ENCODE measurements at regions not wholly inside any gene's neighbourhood (a gene's known extent, or its start where the extent isn't known, plus 50 kb on each side); places are given as distances from the start of the nearest gene placed in this dataset.

DNA sequence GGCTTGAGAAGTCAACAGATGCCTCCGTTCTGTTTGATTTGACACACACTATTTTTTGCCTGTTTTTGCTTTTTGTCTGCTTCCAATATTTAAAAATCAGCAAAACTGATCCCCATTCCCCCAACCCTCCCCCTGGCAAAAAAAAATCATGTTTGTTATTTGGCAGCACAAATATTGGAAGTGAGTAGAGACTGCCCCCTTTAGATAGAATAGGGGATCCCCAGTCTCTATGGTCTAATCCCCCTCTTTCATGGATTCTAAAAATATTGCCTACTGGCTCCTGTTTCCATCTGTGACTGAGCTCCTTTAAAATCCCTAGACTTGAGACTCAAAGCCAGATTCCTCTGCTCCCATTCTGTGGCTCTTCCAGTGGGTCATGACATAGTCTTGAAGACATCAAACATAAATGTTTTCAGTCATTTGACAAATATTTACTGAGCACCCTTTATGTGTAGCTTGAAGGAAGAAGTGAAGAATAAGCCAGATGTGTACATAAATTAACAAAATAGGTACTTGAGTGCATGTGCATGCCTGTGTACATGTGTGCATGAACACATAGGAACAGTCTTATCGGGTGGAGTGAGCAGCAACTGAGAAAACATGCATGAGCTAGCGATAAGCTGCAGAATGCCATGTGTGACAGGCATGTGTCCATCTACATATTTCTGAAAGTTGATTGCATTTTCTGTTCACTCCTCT, 101.2 kb downstream of the SALL1 start:
- Mint-ChIP-seq H3K27me3 (no peaks in the 10 kb centered on the region), H3K4me1 (no peaks in the 10 kb centered on the region), H3K4me3 (no peak overlapping the region), H3K27ac (no peak overlapping the region), H3K9me3 (no peaks in the 10 kb centered on the region), H3K36me3 (no peaks in the 10 kb centered on the region)
- DNase-seq: no peak
- POLR2A ChIA-PET: no interaction called here
- no peak for ATAC-seq (ENCODE audit: low read depth)

DNA sequence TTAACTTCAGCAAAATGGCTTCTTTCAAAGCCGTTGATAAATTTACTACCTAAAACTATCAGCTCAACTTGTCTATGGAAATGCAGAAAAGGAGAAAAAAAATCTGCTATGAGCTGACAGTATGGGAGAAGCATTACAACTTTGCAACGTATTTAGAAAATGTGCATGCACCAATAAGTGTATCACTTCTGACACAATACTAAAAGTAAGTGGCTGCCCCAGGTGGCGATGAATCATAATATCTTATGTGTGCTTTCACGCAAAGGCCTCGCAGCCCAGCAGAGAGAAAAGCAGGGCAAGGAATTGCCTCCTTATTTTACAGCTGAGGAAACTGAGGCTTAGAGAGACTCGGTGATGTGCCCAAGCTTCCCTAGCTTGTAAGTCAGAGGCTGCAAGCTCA, 101.8 kb downstream of the SALL1 start:
- DNase-seq (no peak), ATAC-seq (ENCODE audit: low read depth) (no peak)
- POLR2A ChIA-PET: no interaction called here
- no peak overlapping the region for H3K27ac Mint-ChIP-seq
- H3K9me3 Mint-ChIP-seq: no peaks in the 10 kb centered on the region
- H3K36me3 Mint-ChIP-seq: no peaks in the 10 kb centered on the region
- H3K4me1 Mint-ChIP-seq: no peaks in the 10 kb centered on the region
- no peak overlapping the region for H3K4me3 Mint-ChIP-seq
- no peaks in the 10 kb centered on the region for H3K27me3 Mint-ChIP-seq

- Mint-ChIP-seq H3K36me3 (no peaks in the 10 kb centered on the region), H3K4me1 (no peaks in the 10 kb centered on the region), H3K27ac (no peak overlapping the region), H3K4me3 (no peak overlapping the region), H3K27me3 (no peaks in the 10 kb centered on the region), H3K9me3 (no peaks in the 10 kb centered on the region)
- POLR2A ChIA-PET: no interaction called here
- no peak for ATAC-seq (ENCODE audit: low read depth)
- no peak for DNase-seq
These were observed 102.5 kb downstream of the SALL1 start for GRCh38 chr16:51048544-51048943.

GRCh38 chr16:51045794-51046193, 105.3 kb downstream of the SALL1 start:
- no peak overlapping the region for H3K27ac Mint-ChIP-seq
- H3K27me3 Mint-ChIP-seq: no peaks in the 10 kb centered on the region
- POLR2A ChIA-PET: no interaction called here
- H3K36me3 Mint-ChIP-seq: no peaks in the 10 kb centered on the region
- ATAC-seq (ENCODE audit: low read depth): no peak
- no peak for DNase-seq
- no peaks in the 10 kb centered on the region for H3K9me3 Mint-ChIP-seq
- H3K4me3 Mint-ChIP-seq: no peak overlapping the region
- H3K4me1 Mint-ChIP-seq: no peaks in the 10 kb centered on the region

DNA sequence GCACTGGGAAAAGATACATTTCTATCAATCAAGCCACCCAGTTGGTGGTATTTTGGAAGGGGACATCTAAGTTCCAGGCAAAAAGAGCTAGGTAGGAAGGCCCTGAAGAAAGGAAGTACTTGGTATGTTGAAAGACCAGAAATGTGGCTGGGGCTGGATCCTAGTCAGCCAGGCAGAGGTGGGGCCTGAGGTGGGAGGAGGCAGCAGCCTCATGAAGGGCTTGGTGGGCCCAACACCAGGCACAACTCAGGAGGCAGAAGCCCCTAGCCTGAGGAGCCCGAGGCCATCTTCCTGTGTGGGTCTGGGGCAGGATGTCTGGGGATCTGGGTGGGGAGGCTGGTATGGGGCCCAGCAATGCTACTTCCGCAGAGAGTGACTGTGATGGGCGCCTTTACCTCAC, 105.9 kb downstream of the SALL1 start:
- no peak for DNase-seq
- Mint-ChIP-seq H3K9me3 (no peaks in the 10 kb centered on the region), H3K27ac (no peak overlapping the region), H3K27me3 (no peaks in the 10 kb centered on the region), H3K4me3 (no peak overlapping the region), H3K36me3 (no peaks in the 10 kb centered on the region), H3K4me1 (no peaks in the 10 kb centered on the region)
- POLR2A ChIA-PET: no interaction called here
- ATAC-seq (ENCODE audit: low read depth): no peak

GRCh38 chr16:51041546-51041945, 109.5 kb downstream of the SALL1 start:
- DNase-seq (no peak), ATAC-seq (ENCODE audit: low read depth) (no peak)
- H3K4me1 Mint-ChIP-seq: no peaks in the 10 kb centered on the region
- H3K9me3 Mint-ChIP-seq: no peaks in the 10 kb centered on the region
- H3K27me3 Mint-ChIP-seq: peaks cover 2% of the 10 kb centered on the region
- POLR2A ChIA-PET: no interaction called here
- H3K4me3 Mint-ChIP-seq: no peak overlapping the region
- H3K27ac Mint-ChIP-seq: no peak overlapping the region
- no peaks in the 10 kb centered on the region for H3K36me3 Mint-ChIP-seq

DNA sequence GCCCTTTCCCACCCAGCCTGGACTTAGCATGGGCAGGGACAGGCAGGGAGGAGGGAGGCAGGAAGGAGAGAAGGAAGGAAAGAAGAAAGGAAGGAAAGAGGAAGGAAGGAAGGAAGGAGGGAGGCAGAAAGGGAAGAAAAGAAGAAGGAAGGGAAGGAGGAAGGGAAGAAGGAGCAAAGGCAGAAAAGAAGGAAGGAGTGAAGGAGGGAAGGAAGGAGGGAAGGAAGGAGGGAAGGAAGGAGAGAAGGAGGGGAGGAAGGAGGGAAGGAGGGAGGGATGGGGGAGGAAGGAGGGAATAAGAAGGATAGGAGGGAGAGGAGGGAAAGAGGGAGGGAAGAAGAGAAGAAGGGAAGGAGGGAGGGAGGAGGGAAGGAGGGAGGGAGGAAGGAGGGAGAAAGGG, 110.4 kb downstream of the SALL1 start:
- H3K27me3 Mint-ChIP-seq: peaks cover 2% of the 10 kb centered on the region
- POLR2A ChIA-PET: no interaction called here
- no peak overlapping the region for H3K27ac Mint-ChIP-seq
- no peak overlapping the region for H3K4me3 Mint-ChIP-seq
- no peaks in the 10 kb centered on the region for H3K36me3 Mint-ChIP-seq
- no peaks in the 10 kb centered on the region for H3K9me3 Mint-ChIP-seq
- no peak for ATAC-seq (ENCODE audit: low read depth)
- DNase-seq: no peak
- H3K4me1 Mint-ChIP-seq: no peaks in the 10 kb centered on the region

- POLR2A ChIA-PET: no interaction called here
- Mint-ChIP-seq H3K4me1 (no peaks in the 10 kb centered on the region), H3K36me3 (no peaks in the 10 kb centered on the region), H3K9me3 (no peaks in the 10 kb centered on the region), H3K4me3 (no peak overlapping the region), H3K27ac (no peak overlapping the region), H3K27me3 (peaks cover 2% of the 10 kb centered on the region)
- no peak for ATAC-seq (ENCODE audit: low read depth)
- no peak for DNase-seq
These were observed 111.3 kb downstream of the SALL1 start for GRCh38 chr16:51039638-51040331.

DNA sequence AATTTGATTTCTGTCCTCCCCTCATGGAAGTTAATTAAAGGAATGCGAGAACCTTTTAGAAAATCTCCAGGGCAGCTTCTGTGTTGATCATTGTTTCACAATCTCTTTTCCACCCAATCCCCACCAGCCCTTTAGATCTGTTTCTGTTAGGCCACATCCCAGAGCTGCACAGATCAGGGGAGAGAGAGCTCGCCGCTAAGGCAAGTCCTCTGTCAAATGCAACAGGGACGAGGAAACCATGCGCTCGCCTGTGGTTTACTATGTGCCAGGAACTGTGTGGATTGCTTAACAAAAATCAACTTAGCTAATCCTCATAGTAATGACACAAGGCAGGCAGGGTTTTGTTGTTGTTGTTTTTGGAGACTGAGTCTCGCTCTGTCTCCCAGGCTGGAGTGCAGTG, 115.4 kb downstream of the SALL1 start:
- no peaks in the 10 kb centered on the region for H3K4me1 Mint-ChIP-seq
- H3K4me3 Mint-ChIP-seq: no peak overlapping the region
- no peak for DNase-seq
- ATAC-seq (ENCODE audit: low read depth): no peak
- H3K9me3 Mint-ChIP-seq: no peaks in the 10 kb centered on the region
- POLR2A ChIA-PET: no interaction called here
- H3K27me3 Mint-ChIP-seq: peaks cover 2% of the 10 kb centered on the region
- no peaks in the 10 kb centered on the region for H3K36me3 Mint-ChIP-seq
- no peak overlapping the region for H3K27ac Mint-ChIP-seq

GRCh38 chr16:51035110-51035498, 116.0 kb downstream of the SALL1 start:
- no peak overlapping the region for H3K4me3 Mint-ChIP-seq
- no peaks in the 10 kb centered on the region for H3K4me1 Mint-ChIP-seq
- peaks cover 2% of the 10 kb centered on the region for H3K27me3 Mint-ChIP-seq
- H3K36me3 Mint-ChIP-seq: no peaks in the 10 kb centered on the region
- H3K9me3 Mint-ChIP-seq: no peaks in the 10 kb centered on the region
- ATAC-seq (ENCODE audit: low read depth) (no peak), DNase-seq (no peak)
- H3K27ac Mint-ChIP-seq: no peak overlapping the region
- POLR2A ChIA-PET: no interaction called here

DNA sequence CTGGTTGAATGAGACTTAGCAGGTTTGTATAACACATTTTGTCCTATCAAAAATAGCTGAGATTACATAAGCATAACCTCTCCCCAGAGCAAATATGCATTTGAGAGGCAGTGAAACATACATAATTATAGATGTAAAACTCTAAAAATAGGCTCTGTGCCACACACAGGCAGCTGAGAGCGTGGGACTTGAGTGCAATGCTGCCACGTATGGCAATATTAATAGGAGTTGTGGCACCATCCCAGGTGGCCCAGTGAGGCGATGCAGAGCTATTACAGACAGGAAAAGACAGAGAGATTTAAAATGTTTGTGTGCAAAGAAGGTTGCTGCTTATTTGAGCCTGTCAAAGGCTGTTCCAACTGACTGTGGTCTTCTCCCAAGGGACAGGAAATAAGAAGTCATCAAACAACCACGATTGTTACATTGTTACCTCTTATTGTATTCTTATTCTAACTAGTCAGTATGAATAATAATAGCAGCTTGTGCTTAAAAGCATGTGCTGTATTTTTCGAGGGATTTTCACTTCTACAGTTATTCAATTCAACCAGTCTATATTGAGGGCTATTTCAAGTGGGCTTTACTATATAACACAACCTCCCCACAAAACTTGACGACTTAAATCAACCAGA, 116.5 kb downstream of the SALL1 start:
- DNase-seq (no peak), ATAC-seq (ENCODE audit: low read depth) (no peak)
- peaks cover 2% of the 10 kb centered on the region for H3K27me3 Mint-ChIP-seq
- H3K4me3 Mint-ChIP-seq: no peak overlapping the region
- POLR2A ChIA-PET: no interaction called here
- no peaks in the 10 kb centered on the region for H3K9me3 Mint-ChIP-seq
- H3K27ac Mint-ChIP-seq: no peak overlapping the region
- H3K4me1 Mint-ChIP-seq: no peaks in the 10 kb centered on the region
- no peaks in the 10 kb centered on the region for H3K36me3 Mint-ChIP-seq

- Mint-ChIP-seq H3K36me3 (no peaks in the 10 kb centered on the region), H3K4me3 (no peak overlapping the region), H3K27ac (no peak overlapping the region), H3K9me3 (no peaks in the 10 kb centered on the region), H3K27me3 (no peaks in the 10 kb centered on the region), H3K4me1 (no peaks in the 10 kb centered on the region)
- POLR2A ChIA-PET: no interaction called here
- ATAC-seq (ENCODE audit: low read depth) (no peak), DNase-seq (no peak)
These were observed 119.5 kb downstream of the SALL1 start for GRCh38 chr16:51031598-51031997.

DNA sequence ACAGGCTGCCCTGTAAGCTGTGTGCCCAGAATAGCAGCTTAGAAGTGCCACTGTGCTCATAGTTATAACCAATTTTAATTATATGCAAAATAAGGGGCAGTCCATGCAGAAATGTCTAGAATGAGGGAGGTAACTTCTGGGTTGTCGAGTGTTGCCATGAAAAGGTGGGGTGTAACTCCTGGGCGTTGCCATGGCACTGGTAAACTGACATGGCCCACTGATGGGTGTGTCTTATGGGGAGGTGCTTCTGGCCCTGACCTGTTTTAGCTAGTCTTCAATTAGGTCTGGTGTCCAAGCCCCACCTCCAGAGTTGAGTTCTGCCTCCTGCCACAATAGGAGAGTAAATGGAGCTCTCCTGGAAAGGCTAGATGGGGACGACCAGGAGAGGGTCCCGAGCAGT, 120.6 kb downstream of the SALL1 start:
- Mint-ChIP-seq H3K9me3 (no peaks in the 10 kb centered on the region), H3K4me3 (no peak overlapping the region), H3K36me3 (no peaks in the 10 kb centered on the region), H3K4me1 (no peaks in the 10 kb centered on the region), H3K27me3 (no peaks in the 10 kb centered on the region), H3K27ac (no peak overlapping the region)
- no peak for DNase-seq
- POLR2A ChIA-PET: no interaction called here
- ATAC-seq (ENCODE audit: low read depth): no peak

- POLR2A ChIA-PET: no interaction called here
- no peak for ATAC-seq (ENCODE audit: low read depth)
- peaks cover 5% of the 10 kb centered on the region for H3K27me3 Mint-ChIP-seq
- no peaks in the 10 kb centered on the region for H3K4me1 Mint-ChIP-seq
- no peaks in the 10 kb centered on the region for H3K9me3 Mint-ChIP-seq
- DNase-seq: no peak
- H3K4me3 Mint-ChIP-seq: no peak overlapping the region
- H3K27ac Mint-ChIP-seq: no peak overlapping the region
- no peaks in the 10 kb centered on the region for H3K36me3 Mint-ChIP-seq
These were observed 125.3 kb downstream of the SALL1 start for GRCh38 chr16:51025588-51026290.
